HepG2 (cell line): ENCODE measurements at regions not wholly inside any gene's neighbourhood (a gene's known extent, or its start where the extent isn't known, plus 50 kb on each side); places are given as distances from the start of the nearest gene placed in this dataset.

Experiments
- ATAC-seq: fragments of 200-7000 bp; cut with Tn5 transposase; 3 replicates; pipeline ENCODE4 v1.9.1; 2020; ENCODE audit warnings: mild to moderate bottlenecking, moderate library complexity
- BruUV-seq: library from RNA; stranded (reverse); fragments of 400-500 nt; replicated peaks from 2 replicates; lab custom pipeline; 2021; lab: Mats Ljungman, UMichigan
- CTCF ChIA-PET: fragments of 300-600 bp; formaldehyde crosslinking; extraction: SDS; loops from one replicate; lab custom pipeline; 2021; ENCODE audit warnings: low total read pairs, inconsistent platforms, low intra/inter-chr PET ratio; lab: Yijun Ruan, JAX
- POLR2A ChIA-PET: fragments of 350-600 bp; sonication (Branson Sonifier 250); formaldehyde crosslinking; loops from one replicate; lab custom pipeline; 2020; ENCODE audit warnings: antibody characterized with exemption, inconsistent platforms; lab: Yijun Ruan, JAX
- DNase-seq: peaks from one replicate; pipeline ENCODE4 v3.0.0-alpha.2; 2015; ENCODE audit warnings: low spot score
- FAIRE-seq: peaks from 3 replicates; lab custom pipeline; 2011; peaks lifted over from hg19 to GRCh38; lab: Jason Lieb, UNC
- H2AFZ ChIP-seq: one replicate; pipeline ENCODE4 v1.6.1; 2011; ENCODE audit warnings: low read length, inconsistent platforms
- H3K27ac ChIP-seq: fragments of 300-600 bp; 3 replicates; pipeline ENCODE4 v1.8.0; 2011; ENCODE audit warnings: mixed run types, mild to moderate bottlenecking, mixed read lengths, low read length, inconsistent platforms; ENCODE audit not compliant: insufficient read depth; ENCODE audit errors: extremely low read length
- H3K27me3 ChIP-seq, 2 experiments: fragments of 200-600 bp in 1 of 2; 2 replicates in 1 of 2; 3 replicates in 1 of 2; pipeline versions ENCODE4 v1.6.0 to v1.8.0; 2011; ENCODE audit warnings: low read length in 2 of 2, mild to moderate bottlenecking in 2 of 2, moderate library complexity in 2 of 2, inconsistent platforms in 1 of 2; ENCODE audit not compliant: insufficient read depth in 2 of 2, control insufficient read depth in 1 of 2
- H3K36me3 ChIP-seq, 2 experiments: fragments of 200-600 bp in 1 of 2; replicated peaks in 1 of 2; 2 replicates in 1 of 2; 3 replicates in 1 of 2; pipeline versions ENCODE4 v1.5.1 to v1.8.0; 2011; ENCODE audit warnings: low read length in 2 of 2, inconsistent platforms in 1 of 2; ENCODE audit not compliant: insufficient read depth in 2 of 2, control insufficient read depth in 1 of 2
- H3K4me1 ChIP-seq: 2 replicates; pipeline ENCODE4 v1.5.1; 2012; ENCODE audit warnings: low read length, inconsistent platforms; ENCODE audit not compliant: insufficient read depth
- H3K4me2 ChIP-seq: 2 replicates; pipeline ENCODE4 v1.6.0; 2011; ENCODE audit warnings: low read depth, low read length, inconsistent platforms
- H3K4me3 ChIP-seq, 3 experiments: fragments of 200-600 bp in 1 of 3; sonication (generic), shearing (Covaris generic) in 1 of 3; replicated peaks in 1 of 3; 2 replicates each; pipeline ENCODE4 v1.5.1; 2011 to 2016; ENCODE audit warnings: low read length in 3 of 3, inconsistent platforms in 2 of 3, low read depth in 2 of 3, mild to moderate bottlenecking in 2 of 3, control low read depth in 1 of 3, mixed read lengths in 1 of 3; ENCODE audit not compliant: insufficient read depth in 1 of 3
- H3K79me2 ChIP-seq: one replicate; pipeline ENCODE4 v1.6.1; 2011; ENCODE audit warnings: low read length, inconsistent platforms; ENCODE audit not compliant: insufficient read depth
- H3K9ac ChIP-seq: 2 replicates; pipeline ENCODE4 v1.6.0; 2011; ENCODE audit warnings: mild to moderate bottlenecking, low read depth, low read length, inconsistent platforms; ENCODE audit not compliant: insufficient read depth
- H3K9me3 ChIP-seq: 2 replicates; pipeline ENCODE4 v1.5.1; 2012; ENCODE audit warnings: mild to moderate bottlenecking, low read length
- H4K20me1 ChIP-seq: 2 replicates; pipeline ENCODE4 v1.6.0; 2011; ENCODE audit warnings: inconsistent platforms, mild to moderate bottlenecking, low read length, moderate library complexity; ENCODE audit not compliant: insufficient read depth
- AKNA ChIP-seq: sonication (generic); formaldehyde crosslinking; IDR thresholded peaks from 2 replicates; pipeline ENCODE4 v1.4.0; 2020; ENCODE audit warnings: missing genetic modification reagents, borderline replicate concordance
- PHF20 ChIP-seq: sonication (generic); formaldehyde crosslinking; IDR thresholded peaks from 2 replicates; pipeline ENCODE4 v1.5.0; 2020; ENCODE audit warnings: mild to moderate bottlenecking, missing genetic modification reagents
- TCF12 ChIP-seq, 2 experiments: fragments of 450-650 bp in 1 of 2; sonication (generic) in 1 of 2; formaldehyde crosslinking in 1 of 2; IDR thresholded peaks; 2 replicates each; pipeline versions ENCODE4 v1.6.1 to v1.8.0; 2017 to 2022; ENCODE audit warnings: antibody characterized with exemption in 1 of 2, mild to moderate bottlenecking in 1 of 2, missing genetic modification reagents in 1 of 2, moderate library complexity in 1 of 2
- ZNF407 ChIP-seq: sonication (generic); formaldehyde crosslinking; IDR thresholded peaks from one replicate; pipeline ENCODE4 v1.5.1; 2020; ENCODE audit warnings: mild to moderate bottlenecking, missing genetic modification reagents; ENCODE audit errors: not compliant biosample characterization
- ZSCAN5A ChIP-seq: sonication (generic); formaldehyde crosslinking; IDR thresholded peaks from 2 replicates; pipeline ENCODE4 v1.8.0; 2022; ENCODE audit warnings: mild to moderate bottlenecking, missing genetic modification reagents, borderline replicate concordance
- WGBS: methylation state at CpG from one replicate; pipeline ENCODE4 v1.1.6; 2017; ENCODE audit warnings: low lambda C conversion rate; 5-methylcytosine and 5-hydroxymethylcytosine counted together
- in situ Hi-C: cut with HindIII; loops from 2 replicates; pipeline ENCODE4 v1.10.0; 2017; ENCODE audit warnings: low pct_unique_long_range_greater_than_20kb; ENCODE audit not compliant: extremely low pct_ligation_motif_present
- intact Hi-C: fragments of 100-400 bp; cut with micrococcal nuclease; formaldehyde crosslinking; loops from one replicate; pipeline ENCODE4 v1.10.0; 2022; ENCODE audit not compliant: unreplicated experiment

- TF ChIP-seq ZNF407 (CRISPR knock-in tag) (no peak), TCF12 (IDR thresholded peaks at IDR 0.05) (no peak), TCF12 (CRISPR knock-in tag; IDR thresholded peaks at IDR 0.05) (no peak)
Observed at GRCh38 chr5:87827539-87827938, 414.8 kb upstream of the CCNH start (continued).

- Histone ChIP-seq H3K27me3 (no peaks in the 10 kb centered on the region), H3K4me1 (no peaks in the 10 kb centered on the region), H4K20me1 (no peaks in the 10 kb centered on the region), H3K4me2 (no peak overlapping the region), H3K9me3 (peaks cover 13% of the 10 kb centered on the region), H3K79me2 (no peaks in the 10 kb centered on the region), H3K36me3 (no peaks in the 10 kb centered on the region), H2AFZ (no peak overlapping the region), H3K4me3 (no peak overlapping the region), H3K27ac (no peak overlapping the region), H3K9ac (no peak overlapping the region)
- BruUV-seq, result no TSS peak
- in situ Hi-C loops (no loop called here), intact Hi-C loops (no loop called here)
- 0% methylated on average over 3 of the region's 3 CpGs for WGBS
- TF ChIP-seq ZSCAN5A (no peak), AKNA (CRISPR knock-in tag) (no peak), PHF20 (CRISPR knock-in tag) (no peak)
- DNase-seq (no peak), FAIRE-seq (no peak), ATAC-seq (no peak)
- ChIA-PET CTCF (no interaction called here), POLR2A (no interaction called here)
Observed at GRCh38 chr5:87826507-87826906, 413.8 kb upstream of the CCNH start.
